GM13976 (cell line): ENCODE measurements at regions not wholly inside any gene's neighbourhood (a gene's known extent, or its start where the extent isn't known, plus 50 kb on each side); places are given as distances from the start of the nearest gene placed in this dataset.
"Not testable (repeated sequence)": the region's sequence is repeated elsewhere in the genome, so short reads cannot be mapped to it uniquely, and the experiment has no call there.

Experiments
- DNase-seq: peaks from one replicate; pipeline ENCODE4 v3.0.0; 2012; ENCODE audit warnings: low spot score
- CTCF ChIP-seq: IDR thresholded peaks from 2 replicates; pipeline ENCODE4 v1.5.1; 2012; ENCODE audit warnings: borderline replicate concordance, mild to moderate bottlenecking; ENCODE audit not compliant: insufficient read depth; ENCODE audit errors: extremely low read depth, missing control alignments, control extremely low read depth
- in situ Hi-C: fragments of 300-500 bp; cut with MboI; formaldehyde crosslinking; loops from one replicate; pipeline ENCODE4 v1.12.0; 2022; ENCODE audit warnings: low sequenced_read_pairs, mixed read lengths, inconsistent platforms; ENCODE audit not compliant: unreplicated experiment

DNA sequence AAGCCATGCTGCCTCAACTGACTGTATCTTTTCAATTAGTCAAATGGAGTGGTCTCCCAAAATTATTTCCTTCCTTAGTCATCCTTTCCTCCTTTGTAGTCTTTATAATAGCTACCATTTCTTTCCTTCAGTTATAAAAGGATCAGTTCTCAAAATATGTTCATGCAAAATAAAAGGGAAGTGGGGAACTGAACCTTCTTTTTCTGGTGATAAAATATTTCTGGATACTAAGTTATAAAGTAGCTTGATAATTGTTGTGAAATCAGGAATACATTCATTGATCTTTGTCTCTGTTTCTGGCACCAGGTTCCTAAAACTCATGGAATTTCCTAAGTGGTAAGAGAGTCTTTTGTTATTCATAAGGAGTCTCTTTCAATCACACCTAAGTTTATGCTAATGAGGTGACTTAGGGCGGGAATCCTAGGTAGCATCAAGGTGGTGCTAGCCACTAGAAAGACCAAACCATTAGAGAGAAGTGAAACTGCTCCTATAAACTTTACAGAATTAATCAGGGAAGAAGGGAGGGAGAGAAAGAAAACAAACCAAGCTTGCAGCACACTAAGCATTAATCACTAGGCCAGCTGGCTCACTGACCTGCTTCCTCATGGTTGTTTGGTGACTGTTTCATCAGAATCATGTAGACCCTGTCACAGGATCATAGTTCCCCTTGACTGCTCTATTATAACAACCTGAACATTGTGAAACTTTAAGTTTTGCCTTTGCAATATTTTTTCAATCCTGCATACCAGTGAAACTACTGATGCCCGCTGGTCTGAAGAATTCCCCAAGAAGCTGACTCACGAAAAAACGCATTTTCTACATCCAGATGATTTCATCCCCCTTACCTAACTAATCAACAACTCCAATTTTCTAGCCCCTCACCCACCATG lies 161.6 kb upstream of the PTBP2 start:
- in situ Hi-C loops, result no loop called here
- no peak for DNase-seq
- TF ChIP-seq CTCF, result no peak

GRCh38 chr1:96562094-96562493 lies 159.5 kb upstream of the PTBP2 start:
- no peak for DNase-seq
- no peak for TF ChIP-seq CTCF
- in situ Hi-C loops, result no loop called here

DNA sequence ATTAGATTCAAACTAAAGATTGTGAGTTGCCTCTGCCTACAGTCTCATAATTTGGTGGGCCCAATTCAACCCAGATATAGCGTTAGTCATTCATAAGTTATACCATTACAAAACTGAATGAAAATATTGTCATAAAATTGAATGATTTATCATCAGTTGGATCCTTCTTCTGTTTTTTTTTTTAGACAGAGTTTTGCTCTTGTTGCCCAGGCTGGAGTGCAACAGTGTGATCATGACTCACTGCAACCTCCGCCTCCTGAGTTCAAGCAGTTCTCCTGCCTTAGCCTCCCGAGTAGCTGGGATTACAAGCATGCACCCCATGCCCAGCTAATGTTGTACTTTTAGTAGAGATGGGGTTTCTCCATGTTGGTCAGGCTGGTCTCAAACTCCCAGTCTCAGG lies 157.2 kb upstream of the PTBP2 start:
- DNase-seq, in situ Hi-C loops: not testable (repeated sequence)

DNA sequence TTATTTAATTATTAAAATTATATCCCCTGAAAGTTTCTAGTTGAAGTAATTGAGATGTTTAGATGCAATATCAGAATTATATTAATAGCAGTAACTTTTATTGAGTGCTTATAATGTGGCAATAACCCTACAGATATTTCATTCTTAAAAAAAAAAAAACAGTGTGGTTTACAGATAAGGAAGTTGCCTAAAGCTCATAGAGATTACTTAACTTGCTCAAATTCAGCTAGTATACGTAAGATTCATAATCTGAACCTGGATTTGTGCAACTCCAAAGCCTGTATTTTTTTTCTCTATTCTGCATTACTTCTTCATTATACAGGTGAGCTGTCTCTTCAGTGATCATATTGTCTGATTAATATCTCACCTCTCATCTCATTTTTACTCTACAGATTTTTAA lies 156.0 kb upstream of the PTBP2 start:
- DNase-seq, result no peak

GRCh38 chr1:96568639-96569038 lies 152.9 kb upstream of the PTBP2 start:
- in situ Hi-C loops, result no loop called here
- no peak for TF ChIP-seq CTCF
- no peak for DNase-seq

More for the DNA sequence above, 156.0 kb upstream of the PTBP2 start:
- no peak for TF ChIP-seq CTCF
- in situ Hi-C loops, result no loop called here

DNA sequence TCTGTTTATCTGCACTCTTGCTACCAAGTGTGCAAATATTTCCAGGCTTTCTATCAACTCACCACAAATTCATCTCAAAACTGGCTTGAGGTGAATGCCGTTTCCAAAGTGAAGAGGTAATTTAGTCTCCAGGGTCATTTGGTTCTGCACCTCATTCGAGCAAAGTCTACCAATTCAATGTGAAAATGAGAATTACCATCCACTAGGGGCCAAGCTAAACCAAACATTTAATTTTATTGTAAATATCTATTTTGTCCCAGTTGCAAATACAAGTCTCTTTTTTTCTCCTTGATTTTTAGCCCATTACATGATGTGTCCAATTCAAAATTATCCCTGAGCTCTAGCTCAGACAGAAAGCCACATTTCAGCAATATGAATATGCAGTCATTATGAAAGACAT lies 152.3 kb upstream of the PTBP2 start:
- no peak for TF ChIP-seq CTCF
- in situ Hi-C loops, result no loop called here

DNA sequence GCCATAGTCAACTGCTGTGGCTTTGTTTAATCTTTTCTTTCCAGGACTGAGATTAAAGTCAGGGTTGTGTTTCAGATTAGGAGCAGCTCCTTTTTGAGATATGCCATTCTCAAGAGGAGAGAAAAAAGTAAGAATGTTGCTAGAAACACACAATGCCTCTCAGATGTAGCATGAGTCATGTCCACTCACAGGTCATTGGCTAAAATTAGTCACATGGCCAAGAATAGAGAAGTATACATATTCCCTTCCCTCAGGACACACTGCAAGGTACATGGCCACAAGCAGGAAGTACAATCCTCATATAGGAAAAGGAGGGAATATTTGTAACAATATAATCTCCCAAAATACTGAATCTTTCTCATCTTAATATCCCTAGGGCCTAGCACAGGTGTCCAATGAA lies 141.9 kb upstream of the PTBP2 start:
- in situ Hi-C loops, result no loop called here
- no peak for TF ChIP-seq CTCF
- no peak for DNase-seq

More for the DNA sequence above, 152.3 kb upstream of the PTBP2 start:
- no peak for DNase-seq
